K562 (cell line): ENCODE measurements at regions not wholly inside any gene's neighbourhood (a gene's known extent, or its start where the extent isn't known, plus 50 kb on each side); places are given as distances from the start of the nearest gene placed in this dataset.

Experiments
- FOXK2 ChIP-seq, 2 experiments: fragments of 450-650 bp; IDR thresholded peaks in 1 of 2; conservative IDR thresholded peaks in 1 of 2; 2 replicates each; pipeline ENCODE4 v1.6.1; 2016; ENCODE audit warnings: low read depth in 2 of 2, mild to moderate bottlenecking in 1 of 2
- MYBL2 ChIP-seq, 2 experiments: fragments of 450-650 bp in 1 of 2; sonication (generic) in 1 of 2; formaldehyde crosslinking in 1 of 2; IDR thresholded peaks; 2 replicates each; pipeline versions ENCODE4 v1.6.1 to v1.8.1; 2017 to 2022; ENCODE audit warnings: borderline replicate concordance in 1 of 2, inconsistent platforms in 1 of 2, low read depth in 1 of 2, mild to moderate bottlenecking in 1 of 2, missing genetic modification reagents in 1 of 2, moderate library complexity in 1 of 2
- NFE2 ChIP-seq: IDR thresholded peaks from 2 replicates; pipeline ENCODE4 v1.6.1; 2014; ENCODE audit warnings: antibody characterized with exemption, low read depth
- NFYB ChIP-seq: IDR thresholded peaks from 2 replicates; pipeline ENCODE4 v1.6.1; 2011; ENCODE audit warnings: mild to moderate bottlenecking, moderate library complexity; ENCODE audit not compliant: insufficient read length; ENCODE audit errors: extremely low read depth
- SOX6 ChIP-seq: fragments of 450-650 bp; IDR thresholded peaks from 2 replicates; pipeline ENCODE4 v1.6.1; 2014; ENCODE audit warnings: mild to moderate bottlenecking
- TCF7 ChIP-seq: sonication (generic); IDR thresholded peaks from 2 replicates; pipeline ENCODE4 v1.6.1; 2016; ENCODE audit warnings: antibody characterized with exemption, borderline replicate concordance
- USF2 ChIP-seq: sonication (generic); formaldehyde crosslinking; IDR thresholded peaks from 2 replicates; pipeline ENCODE4 v1.5.0; 2020; ENCODE audit warnings: missing genetic modification reagents
- ZNF143 ChIP-seq: sonication (generic); formaldehyde crosslinking; IDR thresholded peaks from 2 replicates; pipeline ENCODE4 v1.9.0; 2022; ENCODE audit warnings: mild to moderate bottlenecking, missing genetic modification reagents

- TF ChIP-seq ZNF143 (CRISPR knock-in tag) (no peak), SOX6 (no peak), MYBL2 (IDR thresholded peaks at IDR 0.05; ENCODE audit: low read depth) (no peak), MYBL2 (CRISPR knock-in tag; IDR thresholded peaks at IDR 0.05; ENCODE audit: borderline replicate concordance) (no peak), TCF7 (no peak), NFE2 (no peak), USF2 (CRISPR knock-in tag) (no peak), NFYB (no peak), FOXK2 (conservative IDR thresholded peaks at IDR 0.05 in 1 of 2, IDR thresholded peaks at IDR 0.05 in 1 of 2; ENCODE audit: low read depth in 2 of 2) (no peak)
These were observed 256.8 kb downstream of the GABRG2 start for GRCh38 chr5:162324328-162324727.
